ENCODE measurements at regions not wholly inside any gene's neighbourhood (a gene's known extent, or its start where the extent isn't known, plus 50 kb on each side); places are given as distances from the start of the nearest gene placed in this dataset.

DNA sequence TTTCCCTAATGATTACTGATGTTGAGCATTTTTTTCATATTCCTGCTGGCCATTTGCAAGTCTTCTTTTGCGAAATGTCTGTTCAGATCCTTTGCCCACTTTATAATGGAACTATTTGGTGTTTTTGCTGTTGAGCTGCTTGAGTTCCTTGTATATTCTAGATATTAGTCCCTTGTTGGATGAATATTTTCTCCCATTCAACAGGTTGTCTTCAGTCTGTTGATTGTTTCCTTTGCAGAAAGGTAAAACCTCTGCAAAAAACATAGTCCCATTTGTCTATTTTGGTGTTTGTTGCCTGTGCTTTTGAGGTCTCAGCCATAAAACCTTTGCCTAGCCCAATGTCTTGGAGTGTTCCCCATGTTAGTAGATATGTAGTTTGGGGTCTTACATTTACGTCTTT, 78.0 kb upstream of the GUCA2B start:
- TF ChIP-seq CTCF (IDR thresholded peaks at IDR 0.05) (no peak), POLR2A (IDR thresholded peaks at IDR 0.05) (no peak)
